Fibroblast of lung (primary cell): ENCODE measurements at regions not wholly inside any gene's neighbourhood (a gene's known extent, or its start where the extent isn't known, plus 50 kb on each side); places are given as distances from the start of the nearest gene placed in this dataset.
A peak's percentile ranks its signal among the peaks of the same experiment; 100 is the strongest.

ENCODE experiments used
- DNase-seq, 2 donors: peaks; one replicate each; pipeline versions ENCODE4 v3.0.0 to v3.0.0-alpha.2; 2010; ENCODE audit warnings: low read depth in 2 of 2
- H2AFZ ChIP-seq: 2 replicates; pipeline ENCODE4 v1.5.1; 2012; ENCODE audit warnings: low read length, control low read depth, inconsistent platforms
- H3K27ac ChIP-seq: 2 replicates; pipeline ENCODE4 v1.5.1; 2011; ENCODE audit warnings: low read length, control low read depth; ENCODE audit not compliant: insufficient read depth
- H3K27me3 ChIP-seq: 2 replicates; pipeline ENCODE4 v1.5.1; 2011; ENCODE audit warnings: mild to moderate bottlenecking, low read length; ENCODE audit not compliant: control insufficient read depth, insufficient read depth
- H3K36me3 ChIP-seq: 2 replicates; pipeline ENCODE4 v1.5.1; 2011; ENCODE audit warnings: low read length; ENCODE audit not compliant: control insufficient read depth, insufficient read depth
- H3K4me1 ChIP-seq: 2 replicates; pipeline ENCODE4 v1.5.1; 2011; ENCODE audit warnings: low read length; ENCODE audit not compliant: control insufficient read depth, insufficient read depth; ENCODE audit errors: extremely low read depth
- H3K4me2 ChIP-seq: 2 replicates; pipeline ENCODE4 v1.5.1; 2011; ENCODE audit warnings: low read length, control low read depth; ENCODE audit not compliant: insufficient read depth; ENCODE audit errors: extremely low read depth
- H3K4me3 ChIP-seq, 4 experiments: fragments of 200-600 bp in 1 of 4; sonication (generic) in 1 of 4; replicated peaks in 1 of 4; 2 replicates each; pipeline ENCODE4 v1.5.1; 2011 to 2016; ENCODE audit warnings: low read length in 4 of 4, low read depth in 3 of 4, mild to moderate bottlenecking in 3 of 4, control low read depth in 2 of 4, inconsistent platforms in 1 of 4, mixed read lengths in 1 of 4; ENCODE audit not compliant: insufficient read depth in 1 of 4; ENCODE audit errors: control extremely low read depth in 1 of 4
- H3K79me2 ChIP-seq: 2 replicates; pipeline ENCODE4 v1.5.1; 2012; ENCODE audit warnings: mild to moderate bottlenecking, low read length, inconsistent platforms; ENCODE audit not compliant: control insufficient read depth, insufficient read depth
- H3K9ac ChIP-seq: 2 replicates; pipeline ENCODE4 v1.5.1; 2011; ENCODE audit warnings: mild to moderate bottlenecking, low read length, control low read depth; ENCODE audit not compliant: insufficient read depth
- H3K9me3 ChIP-seq: 2 replicates; pipeline ENCODE4 v1.5.1; 2012; ENCODE audit warnings: low read depth, low read length; ENCODE audit not compliant: control insufficient read depth, insufficient read depth
- H4K20me1 ChIP-seq: 2 replicates; pipeline ENCODE4 v1.5.1; 2011; ENCODE audit warnings: low read length; ENCODE audit not compliant: control insufficient read depth, insufficient read depth; ENCODE audit errors: extremely low read depth
- EZH2 ChIP-seq: IDR thresholded peaks from 2 replicates; pipeline ENCODE4 v1.5.1; 2012; ENCODE audit warnings: low read length, control low read depth, mild to moderate bottlenecking; ENCODE audit errors: missing control alignments
- TF ChIP-seq, protein P1 (sequence below), 2 donors: IDR thresholded peaks in 1 of 2; conservative IDR thresholded peaks in 1 of 2; 1 replicate in 1 of 2; 2 replicates in 1 of 2; pipeline ENCODE4 v1.5.1; 2011 to 2012; ENCODE audit warnings: low read length in 2 of 2, control low read depth in 1 of 2, inconsistent platforms in 1 of 2, low read depth in 1 of 2, mild to moderate bottlenecking in 1 of 2

DNA sequence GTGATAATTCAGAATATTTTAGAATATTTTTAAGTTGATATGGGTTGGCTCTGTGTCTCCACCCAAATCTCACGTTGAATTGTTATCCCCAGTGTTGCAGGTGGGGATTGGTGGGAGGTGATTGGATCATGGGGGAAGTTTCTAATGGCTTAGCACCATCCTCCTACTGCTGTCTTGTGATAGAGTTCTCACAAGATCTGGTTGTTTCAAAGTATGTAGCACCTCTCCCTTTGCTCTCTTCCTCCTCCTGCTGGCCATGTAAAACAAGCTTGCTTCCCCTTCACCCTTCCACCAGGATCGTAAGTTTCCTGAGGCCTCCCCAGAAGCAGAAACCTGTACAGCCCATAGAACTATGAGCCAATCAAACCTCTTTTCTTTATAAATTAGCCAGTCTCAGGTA, 214.6 kb upstream of the C9orf72 start:
- H3K27me3 ChIP-seq: no peaks in the 10 kb centered on the region
- no peak for DNase-seq

DNA sequence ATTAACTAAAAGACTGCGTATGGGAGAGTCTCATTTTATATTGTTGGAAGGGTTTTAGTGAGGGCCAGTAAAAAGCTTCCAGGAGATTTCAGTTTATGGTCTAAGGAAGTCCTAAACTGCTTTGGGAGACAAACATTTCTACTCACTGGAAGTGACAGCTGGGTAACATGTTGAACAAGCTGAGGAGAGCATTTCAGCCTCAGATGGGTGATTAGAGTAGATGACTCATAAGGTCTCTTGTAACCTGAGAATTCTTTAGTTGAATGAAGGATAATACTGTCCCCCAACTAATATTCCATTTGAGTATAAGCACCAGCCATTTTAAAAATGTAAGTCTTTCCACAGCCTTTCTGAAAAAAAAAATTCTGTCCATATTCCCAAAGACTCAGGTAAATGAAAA, 218.0 kb upstream of the C9orf72 start:
- Histone ChIP-seq H3K27me3 (no peaks in the 10 kb centered on the region), H3K4me1 (no peaks in the 10 kb centered on the region), H2AFZ (no peak overlapping the region), H3K79me2 (no peaks in the 10 kb centered on the region), H3K9ac (no peak overlapping the region), H3K9me3 (no peaks in the 10 kb centered on the region), H3K4me2 (no peak overlapping the region), H3K36me3 (no peaks in the 10 kb centered on the region), H4K20me1 (no peaks in the 10 kb centered on the region), H3K4me3 (no peak overlapping the region), H3K27ac (no peak overlapping the region)
- DNase-seq: peak in 1 of 2 donors; percentile 16
- no peak for TF ChIP-seq EZH2
- TF ChIP-seq, protein P1, sequence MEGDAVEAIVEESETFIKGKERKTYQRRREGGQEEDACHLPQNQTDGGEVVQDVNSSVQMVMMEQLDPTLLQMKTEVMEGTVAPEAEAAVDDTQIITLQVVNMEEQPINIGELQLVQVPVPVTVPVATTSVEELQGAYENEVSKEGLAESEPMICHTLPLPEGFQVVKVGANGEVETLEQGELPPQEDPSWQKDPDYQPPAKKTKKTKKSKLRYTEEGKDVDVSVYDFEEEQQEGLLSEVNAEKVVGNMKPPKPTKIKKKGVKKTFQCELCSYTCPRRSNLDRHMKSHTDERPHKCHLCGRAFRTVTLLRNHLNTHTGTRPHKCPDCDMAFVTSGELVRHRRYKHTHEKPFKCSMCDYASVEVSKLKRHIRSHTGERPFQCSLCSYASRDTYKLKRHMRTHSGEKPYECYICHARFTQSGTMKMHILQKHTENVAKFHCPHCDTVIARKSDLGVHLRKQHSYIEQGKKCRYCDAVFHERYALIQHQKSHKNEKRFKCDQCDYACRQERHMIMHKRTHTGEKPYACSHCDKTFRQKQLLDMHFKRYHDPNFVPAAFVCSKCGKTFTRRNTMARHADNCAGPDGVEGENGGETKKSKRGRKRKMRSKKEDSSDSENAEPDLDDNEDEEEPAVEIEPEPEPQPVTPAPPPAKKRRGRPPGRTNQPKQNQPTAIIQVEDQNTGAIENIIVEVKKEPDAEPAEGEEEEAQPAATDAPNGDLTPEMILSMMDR (conservative IDR thresholded peaks at IDR 0.05 in 1 of 2, IDR thresholded peaks at IDR 0.05 in 1 of 2; ENCODE audit: low read depth in 1 of 2, low read length in 2 of 2): no peak

More for the DNA sequence above, 214.6 kb upstream of the C9orf72 start:
- Histone ChIP-seq H3K27ac (no peak overlapping the region), H3K4me2 (no peak overlapping the region), H3K4me1 (no peaks in the 10 kb centered on the region), H4K20me1 (no peaks in the 10 kb centered on the region), H3K4me3 (no peak overlapping the region), H3K9me3 (no peaks in the 10 kb centered on the region), H3K9ac (no peak overlapping the region), H3K79me2 (no peaks in the 10 kb centered on the region), H2AFZ (no peak overlapping the region), H3K36me3 (no peaks in the 10 kb centered on the region)
- TF ChIP-seq, protein P1 (conservative IDR thresholded peaks at IDR 0.05 in 1 of 2, IDR thresholded peaks at IDR 0.05 in 1 of 2; ENCODE audit: low read depth in 1 of 2, low read length in 2 of 2): no peak
- no peak for TF ChIP-seq EZH2

DNA sequence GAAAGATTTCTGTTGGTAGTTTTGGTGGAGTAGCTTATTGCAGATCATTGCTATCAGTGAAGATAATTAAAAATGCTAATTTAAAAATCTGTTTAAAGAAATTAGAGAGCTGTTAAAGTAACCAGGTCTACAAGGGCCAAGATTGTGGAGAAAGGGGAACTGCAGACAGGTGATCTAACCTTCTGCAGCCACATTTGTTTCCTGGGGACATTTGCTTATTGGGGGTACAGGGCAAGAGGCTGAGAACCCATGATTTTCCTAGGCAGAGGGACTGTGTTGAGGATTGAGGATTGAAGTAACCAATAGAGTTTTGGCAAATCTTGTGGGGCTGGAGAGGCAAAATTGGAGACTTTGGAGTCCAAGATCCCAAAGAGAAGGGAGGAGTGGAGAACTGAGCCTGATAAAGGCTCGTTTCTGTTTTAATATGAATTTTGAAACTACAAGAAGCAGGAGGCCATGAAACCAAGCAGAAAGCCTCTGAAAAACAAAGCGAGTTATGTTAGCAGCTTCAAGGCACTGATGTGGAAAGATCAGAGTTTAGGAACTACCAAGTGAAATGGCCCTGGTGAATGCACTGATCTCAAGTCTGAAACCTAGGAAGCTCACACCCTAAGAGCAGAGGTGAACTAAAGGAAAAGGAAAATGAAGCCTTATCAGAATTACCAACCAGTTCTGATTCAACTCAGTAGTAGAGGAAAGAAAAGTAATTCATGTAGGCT, 219.8 kb upstream of the C9orf72 start:
- Histone ChIP-seq H3K4me3 (no peak overlapping the region), H3K27ac (no peak overlapping the region), H3K79me2 (no peaks in the 10 kb centered on the region), H4K20me1 (no peaks in the 10 kb centered on the region), H3K27me3 (no peaks in the 10 kb centered on the region), H3K9ac (no peak overlapping the region), H3K9me3 (no peaks in the 10 kb centered on the region), H3K4me1 (no peaks in the 10 kb centered on the region), H3K36me3 (no peaks in the 10 kb centered on the region), H2AFZ (no peak overlapping the region), H3K4me2 (no peak overlapping the region)
- DNase-seq: no peak
- no peak for TF ChIP-seq EZH2
- TF ChIP-seq, protein P1 (conservative IDR thresholded peaks at IDR 0.05 in 1 of 2, IDR thresholded peaks at IDR 0.05 in 1 of 2; ENCODE audit: low read depth in 1 of 2, low read length in 2 of 2): no peak
